OCI-LY3 (cell line): ENCODE measurements at regions not wholly inside any gene's neighbourhood (a gene's known extent, or its start where the extent isn't known, plus 50 kb on each side); places are given as distances from the start of the nearest gene placed in this dataset.
"Not testable (repeated sequence)": the region's sequence is repeated elsewhere in the genome, so short reads cannot be mapped to it uniquely, and the experiment has no call there.

Experiments
- H2AFZ ChIP-seq: fragments of 200-600, 300-600 bp; shearing (Covaris generic); 2 replicates; pipeline ENCODE4 v1.6.0; 2014; ENCODE audit warnings: antibody characterized with exemption, low read depth, low read length
- H3K27ac ChIP-seq: fragments of 200-600, 300-600 bp; sonication (generic); 2 replicates; pipeline ENCODE4 v1.5.1; 2014; ENCODE audit warnings: mild to moderate bottlenecking, low read length, moderate library complexity, mixed read lengths
- H3K27me3 ChIP-seq: fragments of 200-600, 300-600 bp; sonication (generic); 2 replicates; pipeline ENCODE4 v1.6.1; 2014; ENCODE audit warnings: low read depth, low read length, mixed read lengths
- H3K36me3 ChIP-seq: fragments of 200-600, 300-600 bp; sonication (generic); replicated peaks from 2 replicates; pipeline ENCODE3; 2014; ENCODE audit warnings: low read depth, low read length, mixed read lengths
- H3K4me1 ChIP-seq: fragments of 300-600, 200-600 bp; sonication (generic); 2 replicates; pipeline ENCODE4 v1.6.1; 2014; ENCODE audit warnings: low read length, mixed read lengths
- H3K4me2 ChIP-seq: fragments of 200-600, 300-600 bp; sonication (generic); 2 replicates; pipeline ENCODE4 v1.6.1; 2014; ENCODE audit warnings: low read length, mixed read lengths
- H3K4me3 ChIP-seq: fragments of 300-600, 200-600 bp; sonication (generic); 2 replicates; pipeline ENCODE4 v1.5.1; 2014; ENCODE audit warnings: antibody characterized with exemption, mild to moderate bottlenecking, low read length, moderate library complexity
- H3K79me2 ChIP-seq: fragments of 300-600, 200-600 bp; shearing (Covaris generic); 2 replicates; pipeline ENCODE4 v1.6.1; 2014; ENCODE audit warnings: mild to moderate bottlenecking, low read length, mixed read lengths
- H3K9ac ChIP-seq: fragments of 300-600, 200-600 bp; shearing (Covaris generic); 2 replicates; pipeline ENCODE4 v1.6.0; 2014; ENCODE audit warnings: mild to moderate bottlenecking, low read length, moderate library complexity
- H3K9me3 ChIP-seq: fragments of 200-600, 300-600 bp; shearing (Covaris generic); 2 replicates; pipeline ENCODE4 v1.6.1; 2014; ENCODE audit warnings: low read length, mixed read lengths; ENCODE audit not compliant: insufficient read depth
- H4K20me1 ChIP-seq: fragments of 200-600, 300-600 bp; sonication (generic); 2 replicates; pipeline ENCODE4 v1.6.1; 2016; ENCODE audit warnings: low read length, mixed read lengths; ENCODE audit not compliant: insufficient read depth
- EZH2phosphoT487 ChIP-seq: fragments of 200-600 bp; shearing (Covaris generic); IDR thresholded peaks from 2 replicates; pipeline ENCODE4 v1.6.1; 2018; ENCODE audit warnings: antibody characterized with exemption, mixed run types, low read depth
- TF ChIP-seq, protein P1 (sequence below): fragments of 200-600, 300-600 bp; sonication (generic); IDR thresholded peaks from 2 replicates; pipeline ENCODE4 v1.5.1; 2014; ENCODE audit warnings: antibody characterized with exemption, low read length, low read depth

DNA sequence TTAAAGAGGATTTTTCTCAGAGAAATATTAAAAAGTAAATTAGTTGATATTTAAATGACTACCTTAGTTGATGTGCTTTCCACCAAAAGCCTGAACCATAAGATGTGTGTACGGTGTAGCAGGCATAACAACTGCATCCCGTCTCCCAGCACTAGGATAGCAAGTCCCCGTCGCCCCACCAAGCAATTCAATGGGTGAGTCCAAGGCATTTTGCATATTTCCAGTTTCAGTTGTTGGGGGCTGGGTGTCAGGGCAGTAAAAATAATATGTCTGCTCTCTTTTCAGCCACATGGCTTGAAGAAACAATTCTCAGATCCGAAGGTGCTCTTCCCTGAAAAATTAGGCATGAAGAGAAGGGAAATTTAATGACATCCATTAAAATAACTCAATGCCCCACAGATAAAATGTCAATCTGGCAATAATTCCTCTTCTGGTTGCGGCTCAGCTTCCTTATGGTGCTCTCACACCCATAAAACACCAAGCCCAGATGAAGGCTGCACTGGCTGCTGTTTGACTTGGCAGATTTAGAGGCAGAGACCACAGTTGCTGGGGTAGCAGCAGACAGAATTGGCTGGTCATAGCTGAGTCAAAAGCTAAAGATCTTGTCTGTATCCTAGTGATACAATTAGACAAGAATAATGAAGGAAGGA lies 124.4 kb upstream of the ADCY2 start:
- no peaks in the 10 kb centered on the region for H3K79me2 ChIP-seq
- no peak overlapping the region for H3K4me3 ChIP-seq
- H3K4me2 ChIP-seq, result no peak overlapping the region
- no peak overlapping the region for H2AFZ ChIP-seq
- H3K9me3 ChIP-seq, result no peaks in the 10 kb centered on the region
- H4K20me1 ChIP-seq, result no peaks in the 10 kb centered on the region
- H3K36me3 ChIP-seq, result no peaks in the 10 kb centered on the region
- no peaks in the 10 kb centered on the region for H3K27me3 ChIP-seq
- H3K27ac ChIP-seq, result no peak overlapping the region
- H3K4me1 ChIP-seq, result no peaks in the 10 kb centered on the region
- TF ChIP-seq, protein P1, sequence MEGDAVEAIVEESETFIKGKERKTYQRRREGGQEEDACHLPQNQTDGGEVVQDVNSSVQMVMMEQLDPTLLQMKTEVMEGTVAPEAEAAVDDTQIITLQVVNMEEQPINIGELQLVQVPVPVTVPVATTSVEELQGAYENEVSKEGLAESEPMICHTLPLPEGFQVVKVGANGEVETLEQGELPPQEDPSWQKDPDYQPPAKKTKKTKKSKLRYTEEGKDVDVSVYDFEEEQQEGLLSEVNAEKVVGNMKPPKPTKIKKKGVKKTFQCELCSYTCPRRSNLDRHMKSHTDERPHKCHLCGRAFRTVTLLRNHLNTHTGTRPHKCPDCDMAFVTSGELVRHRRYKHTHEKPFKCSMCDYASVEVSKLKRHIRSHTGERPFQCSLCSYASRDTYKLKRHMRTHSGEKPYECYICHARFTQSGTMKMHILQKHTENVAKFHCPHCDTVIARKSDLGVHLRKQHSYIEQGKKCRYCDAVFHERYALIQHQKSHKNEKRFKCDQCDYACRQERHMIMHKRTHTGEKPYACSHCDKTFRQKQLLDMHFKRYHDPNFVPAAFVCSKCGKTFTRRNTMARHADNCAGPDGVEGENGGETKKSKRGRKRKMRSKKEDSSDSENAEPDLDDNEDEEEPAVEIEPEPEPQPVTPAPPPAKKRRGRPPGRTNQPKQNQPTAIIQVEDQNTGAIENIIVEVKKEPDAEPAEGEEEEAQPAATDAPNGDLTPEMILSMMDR, result no peak
- no peak for TF ChIP-seq EZH2phosphoT487
- H3K9ac ChIP-seq, result no peak overlapping the region

GRCh38 chr5:7272408-7272965 lies 123.5 kb upstream of the ADCY2 start:
- no peak overlapping the region for H3K4me3 ChIP-seq
- no peaks in the 10 kb centered on the region for H3K79me2 ChIP-seq
- H2AFZ ChIP-seq, result no peak overlapping the region
- no peaks in the 10 kb centered on the region for H3K4me1 ChIP-seq
- no peak for TF ChIP-seq EZH2phosphoT487
- TF ChIP-seq, protein P1, result no peak
- no peaks in the 10 kb centered on the region for H3K36me3 ChIP-seq
- no peaks in the 10 kb centered on the region for H3K9me3 ChIP-seq
- H3K27ac ChIP-seq, result no peak overlapping the region
- H3K4me2 ChIP-seq, result no peak overlapping the region
- no peak overlapping the region for H3K9ac ChIP-seq
- H4K20me1 ChIP-seq, result no peaks in the 10 kb centered on the region
- H3K27me3 ChIP-seq, result no peaks in the 10 kb centered on the region

DNA sequence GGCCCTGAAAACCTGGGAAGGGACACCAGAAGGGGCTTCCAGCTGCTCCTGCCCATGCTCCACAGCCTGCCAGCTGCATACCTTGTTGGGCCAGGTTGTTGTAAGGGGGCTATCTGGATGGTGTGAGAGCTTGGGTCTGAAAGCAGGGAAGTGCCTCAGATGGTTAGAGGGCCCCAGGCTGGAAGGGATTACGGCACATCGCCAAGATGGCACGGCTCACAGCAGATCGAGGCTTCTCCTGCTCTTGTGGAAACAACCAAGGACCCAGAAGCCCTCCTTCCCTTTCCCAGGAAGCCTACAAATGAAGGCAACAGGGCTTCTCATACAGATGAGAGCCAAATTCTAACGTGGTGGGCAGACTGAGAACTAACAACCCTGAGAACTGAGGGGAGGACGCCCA lies 121.7 kb upstream of the ADCY2 start:
- H3K79me2 ChIP-seq, result no peaks in the 10 kb centered on the region
- no peaks in the 10 kb centered on the region for H3K36me3 ChIP-seq
- no peak overlapping the region for H3K9ac ChIP-seq
- H3K27me3 ChIP-seq, result no peaks in the 10 kb centered on the region
- H3K4me1 ChIP-seq, result no peaks in the 10 kb centered on the region
- no peaks in the 10 kb centered on the region for H4K20me1 ChIP-seq
- H3K4me2 ChIP-seq, result no peak overlapping the region
- TF ChIP-seq EZH2phosphoT487, result no peak
- TF ChIP-seq, protein P1, result no peak
- no peaks in the 10 kb centered on the region for H3K9me3 ChIP-seq
- no peak overlapping the region for H3K4me3 ChIP-seq
- H3K27ac ChIP-seq, result no peak overlapping the region
- H2AFZ ChIP-seq, result no peak overlapping the region

GRCh38 chr5:7289634-7290033 lies 106.3 kb upstream of the ADCY2 start:
- H3K4me1 ChIP-seq, H2AFZ ChIP-seq, H3K9ac ChIP-seq, H4K20me1 ChIP-seq, H3K27ac ChIP-seq, H3K36me3 ChIP-seq, H3K27me3 ChIP-seq, H3K4me2 ChIP-seq, H3K9me3 ChIP-seq, H3K79me2 ChIP-seq, H3K4me3 ChIP-seq: not testable (repeated sequence)

DNA sequence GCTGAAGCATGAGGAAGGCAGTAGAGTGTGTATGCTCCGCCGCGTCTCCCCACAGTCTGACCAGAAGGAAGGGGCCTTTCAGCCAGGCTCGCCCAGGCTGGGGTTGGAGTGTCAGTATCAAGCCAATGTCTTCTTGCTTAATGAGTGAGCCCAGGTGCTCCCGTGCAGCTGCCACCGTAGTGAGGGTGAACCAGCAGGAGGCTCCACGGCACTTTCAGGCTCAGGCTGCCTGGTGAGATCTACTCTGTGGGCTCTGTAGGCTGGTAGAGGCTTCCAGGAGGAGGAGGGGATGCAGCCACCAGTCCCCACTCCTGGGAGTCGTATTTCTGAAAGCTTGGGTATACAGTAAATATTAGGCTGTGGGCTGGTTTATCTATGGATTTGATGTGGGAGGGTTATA lies 98.1 kb upstream of the ADCY2 start:
- not testable (repeated sequence) for H3K4me2 ChIP-seq, H3K36me3 ChIP-seq, H2AFZ ChIP-seq, H3K9me3 ChIP-seq, H3K27me3 ChIP-seq, H3K4me1 ChIP-seq, H3K79me2 ChIP-seq, H3K4me3 ChIP-seq, H3K27ac ChIP-seq, H3K9ac ChIP-seq, H4K20me1 ChIP-seq

DNA sequence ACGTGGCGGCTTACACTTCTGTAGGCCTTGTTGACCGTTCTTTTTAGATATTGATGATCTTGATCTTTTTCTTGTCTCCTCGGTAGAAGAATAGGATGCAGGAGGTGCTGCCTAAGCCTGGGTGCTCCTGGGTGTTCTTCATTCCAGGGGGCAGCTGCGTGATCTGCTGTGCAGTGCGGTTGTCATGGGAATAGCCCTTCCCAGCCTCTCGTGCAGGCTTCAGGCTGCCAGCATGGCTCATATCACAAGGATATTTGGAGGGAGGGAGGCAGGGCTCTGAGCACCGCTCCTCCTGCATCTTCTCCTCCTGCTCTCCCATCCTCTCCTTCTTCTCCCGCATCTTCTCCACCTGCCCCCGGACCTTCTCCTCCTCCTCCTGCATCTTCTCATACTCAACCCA lies 96.2 kb upstream of the ADCY2 start:
- not testable (repeated sequence) for H4K20me1 ChIP-seq, H3K9ac ChIP-seq, H3K4me1 ChIP-seq, H3K79me2 ChIP-seq, H3K9me3 ChIP-seq, H3K27ac ChIP-seq, H3K36me3 ChIP-seq, H3K4me2 ChIP-seq, H2AFZ ChIP-seq, H3K27me3 ChIP-seq, H3K4me3 ChIP-seq

- not testable (repeated sequence) for H4K20me1 ChIP-seq, H3K79me2 ChIP-seq, H2AFZ ChIP-seq, H3K4me3 ChIP-seq, H3K9ac ChIP-seq, H3K36me3 ChIP-seq, H3K9me3 ChIP-seq, H3K27me3 ChIP-seq
- Histone ChIP-seq H3K27ac (peak overlapping the region; percentile 32; the same call in 1 of the 2 replicates), H3K4me1 (peaks cover 12% of the 10 kb centered on the region), H3K4me2 (peak overlapping the region; percentile 9; the same call in 1 of the 2 replicates)
Observed at GRCh38 chr5:7305000-7305674, 90.8 kb upstream of the ADCY2 start.
